ENCODE measurements at regions not wholly inside any gene's neighbourhood (a gene's known extent, or its start where the extent isn't known, plus 50 kb on each side); places are given as distances from the start of the nearest gene placed in this dataset.

- DNase-seq, result no peak
Measured at GRCh38 chr7:148950806-148951205, 66.7 kb upstream of the EZH2 start.

DNA sequence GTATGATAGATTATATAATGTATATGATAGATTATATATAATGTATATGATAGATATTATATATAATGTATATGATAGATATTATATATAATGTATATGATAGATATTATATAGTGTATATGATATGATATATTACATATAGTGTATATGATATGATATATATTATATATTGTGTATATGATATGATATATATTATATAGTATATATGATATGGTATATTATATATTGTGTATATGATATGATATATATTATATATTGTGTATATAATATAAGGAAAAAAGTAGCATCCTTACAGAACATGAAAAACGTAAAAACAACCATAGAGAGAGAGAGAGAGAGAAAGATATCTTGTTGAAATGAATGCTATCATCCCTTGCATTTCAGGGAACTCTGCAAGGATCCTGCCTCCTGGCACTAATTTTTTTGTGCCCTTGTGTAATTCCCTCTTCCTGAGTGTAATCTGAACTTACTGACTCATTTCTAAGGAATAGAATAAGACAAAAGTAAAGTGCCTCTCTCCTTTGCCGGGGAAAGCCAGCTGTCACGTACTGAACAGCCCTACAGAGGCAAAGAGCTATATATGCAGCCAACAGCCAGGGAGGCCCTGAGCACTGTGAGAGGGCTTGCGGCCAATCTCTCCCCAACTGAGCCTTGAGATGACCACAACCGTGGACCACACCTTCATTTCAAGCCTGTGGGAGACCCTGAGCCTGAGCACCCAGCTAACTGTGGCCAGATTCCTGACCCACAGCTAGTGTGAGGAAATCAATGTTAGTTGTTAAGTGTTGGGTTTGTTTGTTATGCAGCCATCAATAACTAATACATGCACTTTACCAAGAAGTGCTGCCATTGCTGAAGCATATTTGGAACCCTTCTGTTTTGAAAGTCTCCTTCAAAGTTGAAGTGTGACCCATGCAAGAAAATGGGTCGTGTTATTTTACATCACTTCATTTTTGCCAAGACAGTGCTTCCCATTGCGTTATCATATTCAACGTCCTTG, 61.1 kb upstream of the EZH2 start:
- no peak for DNase-seq

DNA sequence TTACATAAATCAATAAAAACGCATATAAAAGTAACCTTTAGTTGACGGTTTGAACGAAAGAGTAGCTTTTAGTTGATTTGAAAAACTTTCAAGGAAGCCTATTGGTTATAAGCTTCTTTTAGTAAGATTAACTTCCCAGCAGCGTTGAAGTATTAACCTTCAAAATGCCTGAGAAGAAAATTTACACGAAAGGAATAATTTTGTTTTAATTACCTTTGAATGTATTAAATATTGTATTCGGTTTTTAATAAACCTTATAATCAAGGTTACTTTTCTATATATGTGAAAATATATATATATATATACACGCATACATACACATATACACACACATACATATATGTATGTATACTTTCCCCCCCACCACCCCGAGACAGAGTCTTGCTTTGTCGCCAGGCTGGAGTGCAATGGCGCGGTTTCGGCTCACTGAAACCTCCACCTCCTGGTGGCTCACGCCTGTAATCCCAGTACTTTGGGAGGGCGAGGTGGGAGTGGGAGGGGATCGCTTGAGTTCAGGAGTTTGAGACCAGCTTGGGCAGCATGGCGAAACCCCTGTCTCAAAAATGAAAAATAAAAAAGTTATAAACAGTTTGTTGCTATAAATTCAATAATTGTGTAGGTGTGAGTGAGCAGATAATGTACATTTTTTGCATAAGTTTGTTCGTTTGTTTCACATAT, 57.6 kb upstream of the EZH2 start:
- peak; percentile 83 for DNase-seq

GRCh38 chr7:148940702-148941597, 56.9 kb upstream of the EZH2 start:
- DNase-seq, result peak; percentile 93

DNA sequence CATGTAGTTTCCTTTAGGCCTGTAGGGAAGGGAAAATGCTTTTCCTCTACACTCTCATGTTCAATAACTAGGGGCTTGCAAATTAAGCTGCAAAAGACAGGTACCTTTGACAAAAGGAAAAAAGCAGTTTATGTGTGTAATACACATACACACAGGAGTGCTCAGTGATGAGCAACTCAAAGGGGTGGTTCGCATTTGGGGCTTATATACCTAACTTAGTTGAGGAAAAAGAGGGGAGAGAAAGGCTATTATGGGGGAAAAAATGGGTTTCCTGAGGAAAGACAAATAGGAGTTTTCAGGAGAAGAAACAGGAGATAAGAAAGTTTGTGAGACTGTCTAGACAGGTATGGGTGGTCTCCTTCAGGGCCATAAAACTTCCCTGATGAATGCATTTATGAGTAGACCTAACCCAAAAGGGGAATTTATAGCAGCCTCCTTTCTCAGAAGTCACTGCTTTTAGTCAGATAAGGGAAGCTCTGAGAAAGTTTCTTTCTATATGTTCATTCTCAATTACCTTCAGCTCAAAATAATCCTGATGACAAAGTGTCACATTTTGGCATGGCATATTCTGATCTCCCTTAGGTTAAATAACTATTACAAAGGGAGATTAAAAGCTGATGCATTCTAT, 55.2 kb upstream of the EZH2 start:
- no peak for DNase-seq

- no peak for DNase-seq
Measured at GRCh38 chr7:148935451-148935850, 51.4 kb upstream of the EZH2 start.
